NK-92 treated with Interleukin-12 subunit alpha and Interleukin-12 subunit beta, amount 100 ng/mL, for 24 hours (cell line): ENCODE measurements at regions not wholly inside any gene's neighbourhood (a gene's known extent, or its start where the extent isn't known, plus 50 kb on each side); places are given as distances from the start of the nearest gene placed in this dataset.
"Not testable (repeated sequence)": the region's sequence is repeated elsewhere in the genome, so short reads cannot be mapped to it uniquely, and the experiment has no call there.

Experiments used
- DNase-seq: peaks from one replicate; lab custom pipeline; 2025; lab: John Stamatoyannopoulos, UW

DNA sequence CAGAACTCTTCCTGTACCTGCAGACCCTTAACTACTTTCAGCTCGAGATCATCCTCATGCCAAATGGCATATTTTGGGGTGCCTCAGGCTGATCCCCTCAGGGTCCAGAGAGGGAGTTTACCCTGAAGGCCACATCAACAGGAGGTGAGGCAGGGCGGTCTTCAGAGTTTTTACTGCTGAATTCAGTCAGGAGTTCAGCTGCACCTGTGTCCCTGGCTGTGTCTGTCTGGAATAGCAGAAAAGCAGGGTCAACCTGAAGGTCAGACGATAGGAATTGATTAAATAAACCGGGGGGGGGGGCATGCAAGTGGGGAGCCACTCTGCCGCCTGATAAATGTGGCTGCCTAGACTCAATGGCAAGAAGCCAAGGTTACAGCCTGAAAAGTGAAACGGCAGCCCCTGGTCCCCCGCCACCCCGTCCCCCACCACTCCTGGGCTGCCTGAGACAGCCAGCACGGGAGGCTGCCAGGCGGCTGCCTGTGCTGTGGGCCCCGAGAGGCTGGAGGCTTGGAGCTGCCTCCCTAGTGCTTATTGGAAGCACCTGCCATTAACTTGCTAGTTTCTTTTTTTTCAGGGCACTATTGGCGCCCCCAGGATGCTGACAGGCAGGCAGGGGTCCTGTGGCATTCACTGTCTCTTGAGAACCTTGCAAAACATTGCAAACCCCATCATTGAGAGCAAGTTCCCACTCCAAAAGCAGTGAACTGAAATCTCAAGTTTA lies 182.7 kb upstream of the PPP1R26 start:
- no peak for DNase-seq

- DNase-seq = no peak
These were observed 182.0 kb upstream of the PPP1R26 start for GRCh38 chr9:135297456-135298075.

DNA sequence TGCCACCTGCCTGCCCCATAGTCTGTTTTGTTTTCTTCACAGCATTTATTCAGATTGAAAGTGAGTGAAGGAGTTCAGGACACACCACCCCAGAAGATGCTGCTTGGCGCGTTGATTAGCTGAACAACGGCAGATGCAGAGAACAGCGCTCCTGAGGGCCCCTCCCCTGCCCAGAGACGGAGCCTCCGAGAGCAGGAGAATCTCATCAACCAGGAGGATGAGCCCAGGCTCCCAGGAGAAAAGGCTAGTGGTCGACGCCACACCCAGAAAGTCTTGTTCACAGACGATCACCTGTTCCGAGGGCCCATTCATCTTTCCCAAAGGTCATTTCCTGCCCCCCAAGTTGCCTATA lies 180.4 kb upstream of the PPP1R26 start:
- no peak for DNase-seq

- DNase-seq = no peak
These were observed 179.8 kb upstream of the PPP1R26 start for GRCh38 chr9:135299651-135300345.

DNA sequence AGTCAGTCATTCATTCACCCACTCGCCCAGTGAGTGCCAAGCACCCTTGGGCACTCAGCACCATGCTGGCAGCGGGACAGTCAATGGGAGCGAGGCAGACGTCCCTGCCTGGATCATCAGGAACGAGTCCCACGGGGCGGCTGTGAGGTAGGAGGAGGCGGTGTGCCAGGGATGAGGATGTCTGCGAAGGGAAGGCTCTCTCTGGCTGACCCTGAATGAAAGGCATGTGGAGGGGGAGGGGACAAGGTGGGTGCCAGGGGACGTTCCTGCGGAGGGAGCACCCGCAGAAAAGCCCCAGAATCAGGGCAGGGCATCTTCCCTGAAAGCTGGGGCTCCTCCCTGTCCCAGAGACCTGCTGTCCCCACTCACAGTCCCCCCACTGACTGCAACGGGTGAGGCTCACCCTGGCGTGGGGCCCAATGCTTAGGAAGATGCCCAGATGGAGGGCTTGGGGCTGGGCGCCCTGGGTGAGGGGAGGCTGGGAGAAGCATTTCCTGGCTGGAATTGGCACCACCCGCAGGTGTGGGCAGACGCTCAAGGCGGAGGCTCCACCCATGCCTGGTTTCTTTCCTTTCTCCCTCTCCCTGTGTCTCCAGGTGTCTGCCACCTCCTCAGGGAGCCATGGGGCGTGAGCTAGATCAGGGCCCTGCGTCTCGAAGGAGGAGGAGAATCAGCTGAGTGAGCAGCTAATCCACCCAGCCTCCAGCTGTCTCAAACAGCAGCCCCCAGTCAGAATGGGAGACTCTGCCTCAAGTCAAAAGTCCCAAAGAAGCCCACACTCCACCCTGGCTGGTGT lies 179.0 kb upstream of the PPP1R26 start:
- DNase-seq = no peak

DNA sequence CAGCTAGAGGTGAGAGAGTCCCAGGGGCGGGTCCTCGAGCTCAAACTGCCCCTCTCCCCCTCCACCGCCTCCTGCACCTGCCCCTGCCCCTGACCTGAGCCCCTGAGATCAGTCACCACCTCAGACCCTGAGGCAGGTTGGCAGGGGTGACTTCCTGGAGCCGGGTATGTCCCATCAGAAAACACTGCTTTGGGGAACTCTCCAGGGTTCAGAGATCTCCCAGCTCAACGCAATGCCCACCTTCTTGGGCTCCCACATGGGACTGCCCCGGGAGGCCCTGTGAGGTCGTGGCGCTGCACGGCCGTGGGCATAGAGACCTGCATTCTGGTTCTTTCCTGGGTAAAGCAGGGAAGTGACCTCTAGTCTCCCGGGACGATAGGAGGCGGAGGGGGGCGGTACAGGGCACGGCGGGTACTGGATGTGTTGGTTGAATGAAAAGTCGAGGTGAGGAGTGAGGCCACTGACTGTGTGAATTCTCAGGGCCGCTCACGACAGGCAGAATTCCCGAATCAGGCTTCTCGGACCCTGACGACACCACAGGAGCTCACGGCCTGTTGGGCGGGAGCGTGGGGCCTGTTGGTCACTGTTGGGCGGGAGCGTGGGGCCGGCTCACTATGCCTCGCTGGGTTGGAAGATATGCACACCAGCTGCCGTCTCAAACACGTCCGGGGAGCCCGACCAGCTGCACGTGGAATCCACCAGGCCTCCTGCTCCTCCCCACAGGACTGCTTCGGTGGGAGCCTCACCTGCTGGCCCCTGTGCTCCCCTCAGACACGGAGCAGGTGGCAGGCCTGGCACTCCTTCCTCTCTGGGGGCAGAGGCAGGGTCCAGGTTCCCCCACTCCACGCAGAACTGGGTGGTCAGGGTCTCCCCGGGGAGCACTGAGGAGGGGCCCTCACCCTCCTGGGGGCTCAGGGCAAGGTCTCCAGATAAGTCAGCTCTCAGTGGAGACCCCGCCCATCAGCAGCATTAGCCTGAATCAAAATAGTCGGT lies 178.0 kb upstream of the PPP1R26 start:
- no peak for DNase-seq

DNA sequence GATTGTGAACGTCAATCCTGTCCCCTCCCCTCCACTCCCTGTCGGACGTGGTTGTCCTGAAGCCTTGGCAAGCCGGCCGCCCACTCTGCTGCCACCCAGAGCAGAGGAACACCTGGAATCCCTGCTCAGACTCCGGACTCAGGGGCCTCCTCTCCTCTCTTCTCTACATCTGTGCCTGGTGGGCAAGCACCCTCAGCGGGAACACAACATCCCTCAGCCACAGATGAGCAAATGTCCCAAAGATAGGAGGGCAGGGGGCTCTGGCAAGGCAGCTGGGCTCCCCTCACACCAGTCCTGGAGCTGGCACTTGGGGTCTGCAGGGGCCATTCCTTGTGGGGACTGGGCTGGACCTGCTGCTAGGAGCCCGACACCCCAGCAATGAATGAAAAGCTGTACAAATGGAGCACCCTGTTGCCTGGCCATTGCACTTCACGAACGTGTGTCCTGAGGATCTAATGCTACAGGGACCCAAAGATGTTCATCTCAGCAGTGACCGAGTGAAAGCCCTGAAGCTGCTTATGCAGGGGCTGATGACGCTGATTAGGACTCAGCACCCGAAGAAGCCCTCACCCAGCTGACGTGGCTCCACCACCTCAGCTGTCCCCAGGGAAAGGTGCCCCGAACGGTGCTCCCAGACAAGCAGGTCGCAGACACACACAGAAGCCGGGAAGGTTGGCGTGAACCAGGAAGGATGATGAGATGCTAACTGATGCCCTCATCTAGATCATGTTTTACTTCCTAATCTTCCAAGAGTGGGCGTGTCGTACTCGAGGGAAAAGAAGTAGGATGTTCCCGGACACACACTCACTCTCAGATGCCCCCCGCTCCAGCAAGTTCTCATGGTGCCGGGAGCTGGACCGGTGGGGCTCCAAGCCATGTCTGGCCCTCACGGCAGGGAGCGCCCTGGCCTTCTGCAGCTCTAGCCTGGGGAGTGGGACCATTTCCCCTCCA lies 177.0 kb upstream of the PPP1R26 start:
- no peak for DNase-seq

DNA sequence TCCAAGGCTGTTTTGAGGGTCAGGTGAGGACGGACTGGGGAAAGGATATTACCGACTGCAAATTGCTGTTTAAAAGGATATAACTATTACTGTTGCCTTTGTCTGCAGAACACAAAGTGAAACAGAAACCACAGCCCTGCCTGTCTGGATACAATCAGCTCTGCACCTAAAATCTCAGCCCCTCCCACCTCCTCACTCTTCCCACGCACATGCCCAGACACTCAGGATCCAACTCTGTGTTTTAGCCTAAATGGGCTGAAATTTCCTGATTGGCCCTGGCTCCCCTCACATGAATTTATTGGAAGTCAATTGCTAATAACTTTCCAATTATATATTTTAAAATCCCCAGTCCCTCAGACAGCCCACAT lies 176.3 kb upstream of the PPP1R26 start:
- no peak for DNase-seq

GRCh38 chr9:135303865-135304499 lies 175.6 kb upstream of the PPP1R26 start:
- DNase-seq = no peak

- DNase-seq = no peak
These were observed 174.7 kb upstream of the PPP1R26 start for GRCh38 chr9:135304886-135305285.

- DNase-seq = no peak
These were observed 173.9 kb upstream of the PPP1R26 start for GRCh38 chr9:135305546-135306180.

DNA sequence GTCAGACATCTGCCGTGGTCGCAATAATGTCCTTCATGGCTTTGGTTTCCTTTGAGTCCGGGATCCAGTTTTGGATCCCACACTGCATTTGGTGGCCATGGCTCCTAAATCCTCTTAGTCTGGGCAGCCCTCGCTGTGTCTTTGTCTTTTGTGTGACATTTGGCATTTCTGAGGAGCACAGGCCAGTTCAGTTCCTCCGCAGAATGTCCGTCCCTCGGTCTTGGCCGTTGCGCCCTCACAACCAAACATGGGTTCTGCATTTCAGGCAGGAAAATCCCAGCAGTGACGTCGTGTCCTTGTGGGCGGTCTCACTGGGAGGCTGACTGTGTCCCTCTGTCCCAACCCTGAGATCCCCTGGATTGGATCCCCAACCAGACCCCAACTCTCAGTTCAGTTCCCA lies 172.9 kb upstream of the PPP1R26 start:
- no peak for DNase-seq

DNA sequence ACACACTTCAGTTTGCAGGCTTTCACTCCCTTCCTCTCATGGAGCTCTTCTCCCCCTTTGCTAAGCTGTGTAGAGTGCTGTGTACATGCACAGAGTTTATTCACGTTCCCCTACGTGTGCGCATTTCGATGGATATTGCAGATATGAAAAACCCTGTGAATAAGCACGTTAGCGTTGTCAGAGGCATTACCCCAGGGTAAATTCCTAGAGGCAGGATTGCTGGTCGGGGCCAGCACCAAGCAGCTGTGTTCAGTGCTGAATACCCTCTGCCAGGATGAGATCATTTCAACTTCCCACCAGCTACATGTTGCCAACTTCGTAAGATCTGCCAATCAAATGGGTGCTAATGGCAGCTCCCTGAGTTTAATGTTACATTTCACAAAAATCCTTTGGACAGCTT lies 172.3 kb upstream of the PPP1R26 start:
- no peak for DNase-seq

DNA sequence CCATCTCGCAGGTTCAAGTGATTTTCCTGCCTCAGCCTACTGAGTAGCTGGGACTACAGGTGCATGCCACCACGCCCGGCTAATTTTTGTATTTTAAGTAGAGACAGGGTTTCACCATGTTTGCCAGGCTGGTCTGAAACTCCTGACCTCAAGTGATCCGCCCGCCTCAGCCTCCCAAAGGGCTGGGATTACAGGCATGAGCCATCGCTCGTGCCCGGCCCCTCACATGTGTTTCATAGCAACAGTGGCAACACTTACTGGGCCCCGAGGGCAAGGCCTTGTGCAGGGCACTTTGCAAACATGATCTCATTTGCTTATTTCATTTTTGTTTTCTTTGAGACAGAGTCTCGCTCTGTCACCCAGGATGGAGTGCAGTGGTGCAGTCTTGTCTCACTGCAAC lies 171.7 kb upstream of the PPP1R26 start:
- DNase-seq = not testable (repeated sequence)

- no peak for DNase-seq
These were observed 170.5 kb upstream of the PPP1R26 start for GRCh38 chr9:135308821-135309762.

DNA sequence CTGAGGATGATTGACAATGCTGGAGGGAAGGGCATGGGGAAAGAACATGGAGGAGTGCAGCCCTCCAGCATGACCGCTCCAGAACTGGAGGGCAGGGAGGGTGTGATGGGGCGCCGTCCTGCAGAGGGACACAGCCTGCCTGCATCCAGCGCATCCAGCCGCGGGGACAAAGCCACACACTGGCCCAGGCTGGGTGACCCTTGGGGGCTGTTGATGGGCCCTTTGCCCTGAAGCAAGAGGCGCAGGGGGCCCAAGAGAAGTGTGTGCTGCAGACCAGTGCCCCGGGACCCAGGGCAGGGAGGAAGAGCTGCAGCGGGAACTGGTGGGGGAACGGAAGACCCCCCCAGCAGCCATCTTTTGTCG lies 169.8 kb upstream of the PPP1R26 start:
- DNase-seq = no peak

DNA sequence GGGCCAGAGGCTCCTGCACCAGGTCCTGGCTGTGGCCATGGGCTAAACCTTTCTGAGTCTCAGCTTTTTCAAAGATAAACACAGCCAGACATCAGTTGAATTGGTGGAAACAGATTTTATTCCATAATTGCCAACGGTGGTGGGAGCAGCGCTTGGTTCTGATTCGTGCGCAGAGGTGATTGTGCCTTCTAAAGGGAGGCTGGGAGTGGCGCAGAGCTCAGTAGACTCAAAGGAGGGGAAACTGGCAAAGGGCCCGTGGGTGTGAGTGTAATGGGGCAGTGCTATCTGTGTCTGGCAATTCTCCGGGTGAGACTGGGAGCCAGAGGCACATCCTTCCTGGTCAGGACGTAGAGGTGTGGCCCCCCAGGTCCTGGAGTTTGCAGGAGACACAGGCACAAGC lies 169.4 kb upstream of the PPP1R26 start:
- DNase-seq = no peak

DNA sequence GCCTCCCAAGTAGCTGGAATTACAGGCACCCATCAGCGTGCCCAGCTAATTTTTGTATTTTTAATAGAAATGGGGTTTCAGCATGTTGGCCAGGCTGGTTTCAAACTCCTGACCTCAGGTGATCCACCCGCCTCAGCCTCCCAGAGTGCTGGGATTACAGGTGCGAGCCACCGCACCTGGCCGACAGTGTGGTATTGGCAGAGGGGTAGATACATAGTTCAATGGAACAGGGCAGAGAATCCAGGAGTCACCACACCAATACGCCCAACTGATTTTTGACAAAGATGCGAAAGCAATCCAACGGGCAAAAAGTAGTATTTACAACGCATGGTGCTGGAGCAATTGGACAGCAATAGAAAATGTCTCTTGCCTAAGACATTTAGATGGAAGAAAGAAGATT lies 164.0 kb upstream of the PPP1R26 start:
- DNase-seq = no peak
